ENCODE measurements at regions not wholly inside any gene's neighbourhood (a gene's known extent, or its start where the extent isn't known, plus 50 kb on each side); places are given as distances from the start of the nearest gene placed in this dataset.

DNA sequence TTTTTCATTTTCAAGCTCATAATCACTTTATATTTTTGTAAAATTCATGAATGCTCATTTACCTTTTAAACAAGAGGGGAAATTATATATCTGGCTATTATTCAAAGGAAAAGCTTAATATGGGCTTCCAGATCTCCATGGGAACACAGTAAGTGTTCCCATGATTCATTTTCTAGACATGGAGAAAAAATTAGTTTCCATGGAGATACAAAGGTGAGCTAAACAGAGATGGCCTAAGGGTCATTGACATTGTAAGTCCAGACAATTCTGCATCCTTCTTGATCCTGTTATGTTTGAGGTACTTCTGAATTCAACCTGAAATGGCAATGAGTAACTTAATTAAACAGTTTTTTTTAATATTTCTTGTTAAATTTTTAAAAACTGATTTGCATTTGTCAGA is 341.4 kb upstream of the PRR16 start:
- TF ChIP-seq, protein P1, sequence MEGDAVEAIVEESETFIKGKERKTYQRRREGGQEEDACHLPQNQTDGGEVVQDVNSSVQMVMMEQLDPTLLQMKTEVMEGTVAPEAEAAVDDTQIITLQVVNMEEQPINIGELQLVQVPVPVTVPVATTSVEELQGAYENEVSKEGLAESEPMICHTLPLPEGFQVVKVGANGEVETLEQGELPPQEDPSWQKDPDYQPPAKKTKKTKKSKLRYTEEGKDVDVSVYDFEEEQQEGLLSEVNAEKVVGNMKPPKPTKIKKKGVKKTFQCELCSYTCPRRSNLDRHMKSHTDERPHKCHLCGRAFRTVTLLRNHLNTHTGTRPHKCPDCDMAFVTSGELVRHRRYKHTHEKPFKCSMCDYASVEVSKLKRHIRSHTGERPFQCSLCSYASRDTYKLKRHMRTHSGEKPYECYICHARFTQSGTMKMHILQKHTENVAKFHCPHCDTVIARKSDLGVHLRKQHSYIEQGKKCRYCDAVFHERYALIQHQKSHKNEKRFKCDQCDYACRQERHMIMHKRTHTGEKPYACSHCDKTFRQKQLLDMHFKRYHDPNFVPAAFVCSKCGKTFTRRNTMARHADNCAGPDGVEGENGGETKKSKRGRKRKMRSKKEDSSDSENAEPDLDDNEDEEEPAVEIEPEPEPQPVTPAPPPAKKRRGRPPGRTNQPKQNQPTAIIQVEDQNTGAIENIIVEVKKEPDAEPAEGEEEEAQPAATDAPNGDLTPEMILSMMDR (IDR thresholded peaks at IDR 0.05; ENCODE audit: insufficient read depth, low read depth, low read length): no peak
- TF ChIP-seq EZH2 (IDR thresholded peaks at IDR 0.05; ENCODE audit: insufficient read depth, low read length): no peak
